NCI-H1694 (cell line): ENCODE measurements at regions not wholly inside any gene's neighbourhood (a gene's known extent, or its start where the extent isn't known, plus 50 kb on each side); places are given as distances from the start of the nearest gene placed in this dataset.

Experiments
- DNase-seq: peaks from one replicate; lab custom pipeline; 2025; lab: John Stamatoyannopoulos, UW

- no peak for DNase-seq
Measured at GRCh38 chr4:187238646-187239045, 515.0 kb upstream of the FAT1 start.

GRCh38 chr4:187251896-187252295, 528.2 kb upstream of the FAT1 start:
- no peak for DNase-seq

GRCh38 chr4:187256897-187257296, 533.2 kb upstream of the FAT1 start:
- DNase-seq: no peak

DNA sequence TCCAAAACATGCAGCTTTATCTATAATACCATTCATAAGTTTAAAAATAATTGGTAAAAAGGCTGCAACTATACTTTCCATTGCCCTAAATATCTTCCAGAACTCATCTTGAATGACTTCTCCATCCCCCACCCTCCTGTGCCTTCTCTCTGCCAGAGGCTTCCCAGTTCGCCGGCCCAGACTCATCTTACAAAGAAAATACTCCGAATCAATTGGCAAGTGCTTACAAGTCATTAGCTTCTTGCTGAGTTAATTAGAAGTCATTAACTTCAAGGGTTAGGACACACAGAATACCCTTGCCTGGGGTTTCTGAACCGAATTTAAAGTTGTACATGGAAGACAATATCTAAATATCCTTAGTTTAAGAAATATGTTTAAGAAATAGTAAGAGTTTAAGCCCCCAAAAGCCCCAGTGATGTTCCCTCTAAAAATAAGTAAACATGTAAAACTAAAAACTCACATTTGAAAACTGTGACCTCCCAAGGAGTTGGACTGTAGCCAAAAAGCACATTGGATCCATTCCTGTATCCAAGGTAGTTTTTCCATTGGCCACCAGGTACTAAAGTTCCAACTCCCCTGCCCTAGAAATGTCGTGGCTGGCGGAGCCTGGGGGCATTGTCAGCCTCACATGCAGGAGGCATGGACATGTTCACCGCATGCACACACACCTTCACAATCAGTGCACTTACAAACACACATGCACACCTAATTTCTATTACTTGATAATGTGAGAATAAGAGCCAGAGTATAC, 535.2 kb upstream of the FAT1 start:
- no peak for DNase-seq

DNA sequence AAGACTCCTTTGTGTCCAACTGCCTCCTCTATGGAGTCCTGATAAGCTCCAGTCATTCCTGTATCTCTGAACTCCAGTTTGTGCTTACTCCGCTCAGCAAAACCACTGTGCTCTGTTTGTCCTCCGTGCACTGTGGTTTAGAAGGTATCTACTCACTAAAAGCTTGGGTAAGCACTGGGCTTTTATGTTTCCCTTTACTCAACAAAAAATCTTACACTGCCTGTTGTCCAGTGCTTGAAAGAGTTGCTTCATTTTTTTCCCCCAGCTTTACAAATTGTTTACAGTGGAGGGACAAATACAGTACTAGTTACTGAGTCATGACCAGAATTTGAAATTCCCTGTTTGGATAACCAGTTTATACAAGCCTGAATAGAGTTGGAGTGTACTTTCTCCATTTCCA, 545.3 kb upstream of the FAT1 start:
- DNase-seq: no peak

DNA sequence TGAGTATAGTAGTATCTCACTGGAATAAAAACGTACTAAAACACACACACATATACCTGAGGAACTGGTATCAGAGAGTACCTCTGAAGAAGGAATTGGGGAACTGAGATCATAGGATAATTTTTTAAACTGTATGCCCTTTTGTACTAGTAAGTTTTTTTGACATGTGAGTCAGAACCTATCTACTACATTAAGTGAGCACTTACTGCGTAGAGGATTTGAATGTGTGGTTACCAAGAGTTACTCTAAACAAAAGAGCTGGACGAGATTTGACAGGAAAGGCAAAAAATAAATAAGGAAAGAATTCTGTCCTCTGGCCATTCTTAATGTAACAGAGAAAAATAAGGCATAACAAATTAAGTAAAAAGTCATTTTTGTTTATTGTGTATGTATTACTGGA, 546.5 kb upstream of the FAT1 start:
- DNase-seq: no peak

DNA sequence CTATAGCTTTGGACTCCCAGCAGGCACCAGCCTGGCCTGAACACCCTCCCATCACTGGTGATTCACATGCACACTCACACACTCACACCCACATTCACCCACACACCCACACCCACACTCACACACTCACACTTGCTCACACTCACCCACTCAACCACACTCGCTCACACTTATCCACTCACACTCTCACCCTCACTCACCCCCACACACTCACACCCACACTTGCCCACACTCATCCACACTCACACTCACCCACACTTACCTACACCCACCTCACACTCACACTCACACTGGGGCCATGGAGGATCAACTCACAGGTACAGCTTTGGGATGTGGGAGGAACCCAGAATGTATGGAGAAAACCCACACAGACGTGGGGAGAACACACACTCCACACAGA, 548.2 kb upstream of the FAT1 start:
- no peak for DNase-seq

DNA sequence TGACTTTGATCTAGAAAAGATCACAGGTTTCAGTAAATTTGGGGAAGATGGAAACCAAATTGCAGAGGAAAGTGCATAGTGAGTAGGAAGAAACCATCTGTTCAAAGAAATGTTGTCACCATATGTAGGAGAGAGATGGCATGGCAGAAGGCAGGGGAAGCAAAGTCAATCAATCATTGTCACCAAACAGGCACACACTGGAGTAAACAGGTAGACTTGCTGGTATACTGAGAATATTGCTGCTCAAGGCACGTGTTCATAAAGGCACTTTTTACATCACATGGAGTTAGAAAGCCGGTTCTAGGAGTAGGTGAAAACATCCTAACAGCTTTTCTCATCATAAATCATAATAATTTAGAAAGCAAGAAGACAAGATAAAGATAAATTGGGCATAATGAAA, 550.5 kb upstream of the FAT1 start:
- peak; percentile 47 for DNase-seq

DNA sequence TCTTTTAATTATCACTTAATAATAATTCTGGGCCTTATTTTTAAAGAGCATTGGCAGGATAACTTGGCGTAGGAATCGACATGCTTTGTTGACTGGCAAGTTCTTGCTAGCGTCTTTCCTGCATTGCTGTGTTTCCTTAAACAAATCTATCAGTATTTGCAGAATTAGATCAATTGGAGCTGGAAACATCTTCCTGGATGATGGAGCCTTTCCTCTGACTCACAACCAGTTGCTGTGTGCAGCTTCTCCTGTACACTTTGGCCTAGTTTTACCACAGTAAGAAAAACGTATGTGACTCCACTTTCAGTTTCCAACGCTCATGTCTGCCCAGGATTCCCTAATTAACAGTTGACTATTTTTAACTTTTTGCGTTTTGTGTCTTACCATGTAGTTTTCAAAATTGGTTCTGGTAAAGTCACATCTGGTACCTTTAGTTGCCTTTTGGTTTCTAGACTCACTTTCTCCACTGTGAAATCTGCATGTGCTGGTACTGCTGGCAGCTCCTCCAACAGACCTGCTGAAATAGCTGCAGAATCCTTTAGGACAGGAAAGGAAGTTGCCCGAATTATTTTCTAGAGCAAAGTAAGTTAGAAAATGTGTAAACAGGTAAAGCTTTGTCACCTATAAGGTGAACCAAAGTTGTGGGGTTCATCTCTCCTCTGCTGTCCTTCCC, 553.2 kb upstream of the FAT1 start:
- DNase-seq: no peak

DNA sequence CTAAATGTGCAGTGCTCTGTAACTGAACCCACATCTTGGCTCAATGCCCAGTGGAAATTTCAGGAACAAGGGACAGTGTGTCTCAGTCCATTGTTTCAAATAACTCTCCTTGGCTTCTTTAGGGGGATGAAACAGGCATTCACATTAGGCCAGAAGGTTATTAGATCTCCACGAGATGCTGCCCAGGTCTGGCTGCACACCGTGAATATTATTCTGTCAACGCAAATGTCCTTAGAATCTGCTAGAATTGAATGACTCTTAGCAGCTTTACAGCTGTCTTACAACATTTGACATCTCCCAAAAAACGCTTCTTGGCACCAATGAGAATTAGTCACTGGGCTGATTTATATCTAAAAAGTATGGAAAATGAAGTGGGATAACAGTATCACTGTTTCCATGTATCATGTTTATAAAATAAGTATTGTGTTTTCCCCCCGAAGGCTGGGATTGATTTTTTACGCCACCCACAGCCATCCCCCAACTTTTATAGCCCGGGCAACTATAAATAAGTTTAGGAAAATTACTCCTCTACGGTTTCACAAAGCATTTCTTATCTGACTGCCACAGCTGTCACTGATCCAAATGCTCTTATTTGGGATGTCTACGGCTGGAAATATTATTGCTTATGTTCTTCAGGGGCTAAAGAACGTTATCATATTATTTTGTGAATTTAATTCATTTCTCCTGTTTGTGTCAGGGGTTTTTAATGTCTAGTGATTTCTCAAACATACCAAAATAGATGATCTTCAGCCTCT, 559.7 kb upstream of the FAT1 start:
- DNase-seq: no peak

- DNase-seq: no peak
Measured at GRCh38 chr4:187286525-187286924, 562.9 kb upstream of the FAT1 start.

DNA sequence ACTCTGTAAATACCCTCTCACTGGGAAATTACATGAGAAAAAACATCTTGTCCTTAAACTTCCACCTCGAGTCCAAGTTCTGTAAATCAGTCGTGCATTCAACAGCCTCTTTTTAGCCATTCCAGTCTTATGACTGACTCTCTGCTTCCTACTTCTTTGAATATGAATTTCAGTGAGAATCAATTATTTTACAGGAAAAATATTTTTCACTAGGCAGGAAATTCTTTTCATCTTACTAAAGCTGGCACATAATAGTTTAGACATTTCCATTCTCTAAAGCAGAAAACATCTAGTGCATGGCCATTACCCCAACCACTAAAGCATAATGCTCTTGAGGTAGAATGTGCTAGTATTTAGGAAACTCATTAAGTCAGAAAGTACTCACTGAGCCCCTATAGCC, 565.7 kb upstream of the FAT1 start:
- no peak for DNase-seq

DNA sequence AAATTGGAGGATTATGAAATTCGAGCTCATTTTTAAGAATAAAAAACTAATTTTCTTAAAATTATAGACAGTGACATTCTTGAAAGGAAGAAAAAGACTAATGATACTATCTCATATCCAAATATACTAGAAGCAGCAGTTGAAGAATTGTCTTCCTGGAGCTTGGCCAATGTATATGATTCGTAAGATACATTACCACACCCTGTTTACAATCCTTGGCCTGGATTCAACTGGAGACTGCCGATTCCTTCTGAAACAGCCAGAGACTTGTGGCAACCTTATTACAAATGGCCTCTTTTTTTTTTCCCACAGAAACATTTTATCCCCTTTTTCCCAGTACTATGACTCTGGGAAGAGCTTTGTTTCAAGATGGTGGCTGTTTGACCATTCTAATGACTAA, 571.2 kb upstream of the FAT1 start:
- no peak for DNase-seq

GRCh38 chr4:187301923-187302322, 578.3 kb upstream of the FAT1 start:
- no peak for DNase-seq

- DNase-seq: no peak
Measured at GRCh38 chr4:187302457-187303150, 578.9 kb upstream of the FAT1 start.

- DNase-seq: no peak
Measured at GRCh38 chr4:187304133-187304532, 580.5 kb upstream of the FAT1 start.

DNA sequence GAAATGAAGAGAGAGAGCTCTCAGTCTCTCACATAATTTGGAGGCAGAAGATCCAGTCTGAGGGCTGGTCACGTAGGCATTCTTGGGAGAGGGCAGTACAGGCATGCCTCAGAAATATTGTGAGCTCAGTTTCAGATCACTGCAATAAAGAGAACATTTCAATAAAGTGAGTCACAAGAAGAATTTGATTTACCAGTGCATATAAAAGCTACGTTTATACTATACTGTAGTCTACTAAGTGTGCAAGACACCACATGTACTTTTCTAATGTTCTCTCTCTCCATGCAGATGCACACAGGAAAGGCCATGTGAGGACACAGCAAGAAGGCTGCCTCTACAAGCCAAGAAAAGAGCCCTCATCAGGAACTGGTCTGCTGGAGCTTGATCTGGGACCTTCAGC, 583.5 kb upstream of the FAT1 start:
- DNase-seq: no peak

- DNase-seq: no peak
Measured at GRCh38 chr4:187309456-187309855, 585.8 kb upstream of the FAT1 start.

DNA sequence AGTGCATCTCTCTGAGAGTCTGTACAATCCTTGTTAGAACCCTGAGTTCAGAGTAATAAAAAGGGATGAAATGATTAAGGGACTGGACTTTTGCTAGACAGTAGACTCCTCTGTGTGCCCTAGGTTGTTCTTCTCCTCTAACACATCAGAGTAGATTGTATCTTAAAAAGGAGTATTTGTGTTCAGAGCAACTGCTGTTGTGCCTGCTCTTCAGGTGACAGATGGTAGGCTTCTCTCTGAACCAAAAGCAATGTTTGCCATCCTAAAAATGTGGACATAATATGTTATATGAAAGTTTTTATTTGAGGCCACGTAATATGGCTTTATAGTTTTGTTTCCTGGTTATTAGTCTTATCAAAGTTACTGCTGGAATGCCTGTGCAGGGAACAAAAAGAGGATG, 588.6 kb upstream of the FAT1 start:
- DNase-seq: no peak

GRCh38 chr4:187317799-187318198, 594.1 kb upstream of the FAT1 start:
- no peak for DNase-seq

DNA sequence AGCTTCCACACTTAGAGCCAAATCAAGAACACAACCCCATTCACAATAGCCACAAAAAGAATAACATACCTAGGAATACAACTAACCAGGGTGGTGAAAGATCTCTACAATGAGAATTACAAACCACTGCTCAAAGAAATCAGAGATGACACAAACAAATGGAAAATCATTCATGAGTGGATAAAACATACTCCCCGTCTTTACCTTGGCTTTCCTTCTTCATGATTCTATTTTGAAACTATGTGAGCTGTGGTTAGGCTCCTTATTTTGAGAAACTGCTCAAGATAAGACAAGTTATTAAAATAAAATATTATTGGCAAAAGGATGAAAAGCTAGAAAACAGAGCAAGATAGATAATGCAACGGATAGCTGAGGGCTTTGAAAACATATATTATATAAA, 598.1 kb upstream of the FAT1 start:
- no peak for DNase-seq

DNA sequence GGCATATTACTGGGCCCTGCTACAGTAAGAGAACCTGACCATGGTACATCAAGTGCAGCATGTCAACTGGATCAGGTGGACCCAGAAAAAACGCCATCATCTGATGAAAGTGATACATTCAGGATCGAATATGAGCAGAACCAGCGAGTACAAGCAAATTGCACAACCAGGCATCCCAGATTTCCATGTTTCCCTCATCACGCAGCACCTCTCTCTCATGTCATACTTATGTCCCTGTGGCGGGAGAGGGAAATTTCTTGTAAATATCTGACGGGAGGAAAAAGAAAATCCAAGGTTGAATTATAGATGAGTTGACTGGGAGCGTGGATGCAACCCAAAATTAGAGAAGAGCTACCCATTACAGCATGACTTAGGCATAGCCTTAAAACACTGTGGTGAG, 608.5 kb upstream of the FAT1 start:
- no peak for DNase-seq

DNA sequence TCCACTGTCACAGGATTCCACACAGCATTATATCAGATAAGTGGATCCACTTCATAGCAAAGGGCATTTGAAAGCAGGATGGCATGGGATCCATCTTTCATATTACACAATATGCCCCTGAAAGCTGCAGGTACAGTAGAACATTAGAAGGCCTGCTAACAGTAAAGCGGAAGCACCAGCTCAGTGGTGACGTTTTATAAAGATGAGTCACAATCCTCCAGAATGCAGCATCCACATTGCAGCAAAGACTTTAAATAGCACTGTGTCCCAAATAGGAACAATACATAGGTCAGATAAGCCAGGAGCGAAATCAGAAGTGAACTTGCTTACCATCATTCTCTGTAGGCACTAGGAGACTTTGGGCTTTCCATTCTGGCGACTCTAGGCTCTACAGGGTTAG, 609.5 kb upstream of the FAT1 start:
- no peak for DNase-seq
